ENCODE measurements at regions not wholly inside any gene's neighbourhood (a gene's known extent, or its start where the extent isn't known, plus 50 kb on each side); places are given as distances from the start of the nearest gene placed in this dataset.

GRCh38 chr6:144415014-144415413 lies 129.9 kb downstream of the UTRN start (continued):
- TF ChIP-seq, protein P1, sequence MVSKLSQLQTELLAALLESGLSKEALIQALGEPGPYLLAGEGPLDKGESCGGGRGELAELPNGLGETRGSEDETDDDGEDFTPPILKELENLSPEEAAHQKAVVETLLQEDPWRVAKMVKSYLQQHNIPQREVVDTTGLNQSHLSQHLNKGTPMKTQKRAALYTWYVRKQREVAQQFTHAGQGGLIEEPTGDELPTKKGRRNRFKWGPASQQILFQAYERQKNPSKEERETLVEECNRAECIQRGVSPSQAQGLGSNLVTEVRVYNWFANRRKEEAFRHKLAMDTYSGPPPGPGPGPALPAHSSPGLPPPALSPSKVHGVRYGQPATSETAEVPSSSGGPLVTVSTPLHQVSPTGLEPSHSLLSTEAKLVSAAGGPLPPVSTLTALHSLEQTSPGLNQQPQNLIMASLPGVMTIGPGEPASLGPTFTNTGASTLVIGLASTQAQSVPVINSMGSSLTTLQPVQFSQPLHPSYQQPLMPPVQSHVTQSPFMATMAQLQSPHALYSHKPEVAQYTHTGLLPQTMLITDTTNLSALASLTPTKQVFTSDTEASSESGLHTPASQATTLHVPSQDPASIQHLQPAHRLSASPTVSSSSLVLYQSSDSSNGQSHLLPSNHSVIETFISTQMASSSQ (IDR thresholded peaks at IDR 0.05; ENCODE audit: low read depth): peak; percentile 61; the same call in 1 of the 2 replicates
- TF ChIP-seq, protein P1 (CRISPR knock-in tag; IDR thresholded peaks at IDR 0.05; ENCODE audit: borderline replicate concordance): peak; percentile 57; the same call in 1 of the 2 replicates
- TF ChIP-seq TAF15 (IDR thresholded peaks at IDR 0.05; ENCODE audit: low read depth, low read length, poor library complexity, severe bottlenecking) (no peak), TGIF2 (CRISPR knock-in tag; IDR thresholded peaks at IDR 0.05) (no peak), FOXM1 (CRISPR knock-in tag; IDR thresholded peaks at IDR 0.05) (no peak), ARNTL (CRISPR knock-in tag; IDR thresholded peaks at IDR 0.05) (no peak), SMARCC2 (IDR thresholded peaks at IDR 0.05) (peak; percentile 81; the same call in 1 of the 2 replicates), MAZ (IDR thresholded peaks at IDR 0.05; ENCODE audit: borderline replicate concordance, low read depth, low read length) (no peak), MAZ (CRISPR knock-in tag; IDR thresholded peaks at IDR 0.05; ENCODE audit: low read depth) (no peak), ZNF713 (CRISPR knock-in tag; IDR thresholded peaks at IDR 0.05) (no peak), ZNF607 (CRISPR knock-in tag; IDR thresholded peaks at IDR 0.05; ENCODE audit: borderline replicate concordance) (no peak), ZBTB3 (CRISPR knock-in tag; IDR thresholded peaks at IDR 0.05; ENCODE audit: borderline replicate concordance, low read depth) (no peak), ZNF510 (CRISPR knock-in tag; IDR thresholded peaks at IDR 0.05; ENCODE audit: low read depth) (no peak), ZNF232 (CRISPR knock-in tag; IDR thresholded peaks at IDR 0.05; ENCODE audit: borderline replicate concordance) (no peak)
- TF ChIP-seq, protein P2, sequence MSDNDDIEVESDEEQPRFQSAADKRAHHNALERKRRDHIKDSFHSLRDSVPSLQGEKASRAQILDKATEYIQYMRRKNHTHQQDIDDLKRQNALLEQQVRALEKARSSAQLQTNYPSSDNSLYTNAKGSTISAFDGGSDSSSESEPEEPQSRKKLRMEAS (IDR thresholded peaks at IDR 0.05): 0 out of 2 replicates have a peak, but pooled peaks have one; percentile 24
- TF ChIP-seq, protein P3, sequence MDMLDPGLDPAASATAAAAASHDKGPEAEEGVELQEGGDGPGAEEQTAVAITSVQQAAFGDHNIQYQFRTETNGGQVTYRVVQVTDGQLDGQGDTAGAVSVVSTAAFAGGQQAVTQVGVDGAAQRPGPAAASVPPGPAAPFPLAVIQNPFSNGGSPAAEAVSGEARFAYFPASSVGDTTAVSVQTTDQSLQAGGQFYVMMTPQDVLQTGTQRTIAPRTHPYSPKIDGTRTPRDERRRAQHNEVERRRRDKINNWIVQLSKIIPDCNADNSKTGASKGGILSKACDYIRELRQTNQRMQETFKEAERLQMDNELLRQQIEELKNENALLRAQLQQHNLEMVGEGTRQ (IDR thresholded peaks at IDR 0.05; ENCODE audit: low read depth, low read length): no peak
- TF ChIP-seq, protein P3 (CRISPR knock-in tag; IDR thresholded peaks at IDR 0.05; ENCODE audit: borderline replicate concordance): no peak

Measured in HepG2 (cell line).